H1 (cell line): ENCODE measurements at regions not wholly inside any gene's neighbourhood (a gene's known extent, or its start where the extent isn't known, plus 50 kb on each side); places are given as distances from the start of the nearest gene placed in this dataset.

Source experiments
- TF ChIP-seq, protein P1 (sequence below): IDR thresholded peaks from 2 replicates; pipeline ENCODE4 v1.6.1; 2012; ENCODE audit warnings: inconsistent platforms

- TF ChIP-seq, protein P1, sequence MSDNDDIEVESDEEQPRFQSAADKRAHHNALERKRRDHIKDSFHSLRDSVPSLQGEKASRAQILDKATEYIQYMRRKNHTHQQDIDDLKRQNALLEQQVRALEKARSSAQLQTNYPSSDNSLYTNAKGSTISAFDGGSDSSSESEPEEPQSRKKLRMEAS = peak; percentile 47
Measured at GRCh38 chr9:135218331-135219225, 131.1 kb downstream of the OLFM1 start (continued).
